HepG2 (cell line): ENCODE measurements at regions not wholly inside any gene's neighbourhood (a gene's known extent, or its start where the extent isn't known, plus 50 kb on each side); places are given as distances from the start of the nearest gene placed in this dataset.
"Not testable (repeated sequence)": the region's sequence is repeated elsewhere in the genome, so short reads cannot be mapped to it uniquely, and the experiment has no call there.

ENCODE experiments used
- ATAC-seq: fragments of 200-7000 bp; cut with Tn5 transposase; 3 replicates; pipeline ENCODE4 v1.9.1; 2020; ENCODE audit warnings: mild to moderate bottlenecking, moderate library complexity
- BruUV-seq: library from RNA; stranded (reverse); fragments of 400-500 nt; replicated peaks from 2 replicates; lab custom pipeline; 2021; lab: Mats Ljungman, UMichigan
- CTCF ChIA-PET: fragments of 300-600 bp; formaldehyde crosslinking; extraction: SDS; loops from one replicate; lab custom pipeline; 2021; ENCODE audit warnings: low total read pairs, inconsistent platforms, low intra/inter-chr PET ratio; lab: Yijun Ruan, JAX
- POLR2A ChIA-PET: fragments of 350-600 bp; sonication (Branson Sonifier 250); formaldehyde crosslinking; loops from one replicate; lab custom pipeline; 2020; ENCODE audit warnings: antibody characterized with exemption, inconsistent platforms; lab: Yijun Ruan, JAX
- DNase-seq: peaks from one replicate; pipeline ENCODE4 v3.0.0-alpha.2; 2015; ENCODE audit warnings: low spot score
- FAIRE-seq: peaks from 3 replicates; lab custom pipeline; 2011; peaks lifted over from hg19 to GRCh38; lab: Jason Lieb, UNC
- H2AFZ ChIP-seq: one replicate; pipeline ENCODE4 v1.6.1; 2011; ENCODE audit warnings: low read length, inconsistent platforms
- H3K27ac ChIP-seq: fragments of 300-600 bp; 3 replicates; pipeline ENCODE4 v1.8.0; 2011; ENCODE audit warnings: mixed run types, mild to moderate bottlenecking, mixed read lengths, low read length, inconsistent platforms; ENCODE audit not compliant: insufficient read depth; ENCODE audit errors: extremely low read length
- H3K27me3 ChIP-seq, 2 experiments: fragments of 200-600 bp in 1 of 2; 2 replicates in 1 of 2; 3 replicates in 1 of 2; pipeline versions ENCODE4 v1.6.0 to v1.8.0; 2011; ENCODE audit warnings: low read length in 2 of 2, mild to moderate bottlenecking in 2 of 2, moderate library complexity in 2 of 2, inconsistent platforms in 1 of 2; ENCODE audit not compliant: insufficient read depth in 2 of 2, control insufficient read depth in 1 of 2
- H3K36me3 ChIP-seq, 2 experiments: fragments of 200-600 bp in 1 of 2; replicated peaks in 1 of 2; 2 replicates in 1 of 2; 3 replicates in 1 of 2; pipeline versions ENCODE4 v1.5.1 to v1.8.0; 2011; ENCODE audit warnings: low read length in 2 of 2, inconsistent platforms in 1 of 2; ENCODE audit not compliant: insufficient read depth in 2 of 2, control insufficient read depth in 1 of 2
- H3K4me1 ChIP-seq: 2 replicates; pipeline ENCODE4 v1.5.1; 2012; ENCODE audit warnings: low read length, inconsistent platforms; ENCODE audit not compliant: insufficient read depth
- H3K4me2 ChIP-seq: 2 replicates; pipeline ENCODE4 v1.6.0; 2011; ENCODE audit warnings: low read depth, low read length, inconsistent platforms
- H3K4me3 ChIP-seq, 3 experiments: fragments of 200-600 bp in 1 of 3; sonication (generic), shearing (Covaris generic) in 1 of 3; replicated peaks in 1 of 3; 2 replicates each; pipeline ENCODE4 v1.5.1; 2011 to 2016; ENCODE audit warnings: low read length in 3 of 3, inconsistent platforms in 2 of 3, low read depth in 2 of 3, mild to moderate bottlenecking in 2 of 3, control low read depth in 1 of 3, mixed read lengths in 1 of 3; ENCODE audit not compliant: insufficient read depth in 1 of 3
- H3K79me2 ChIP-seq: one replicate; pipeline ENCODE4 v1.6.1; 2011; ENCODE audit warnings: low read length, inconsistent platforms; ENCODE audit not compliant: insufficient read depth
- H3K9ac ChIP-seq: 2 replicates; pipeline ENCODE4 v1.6.0; 2011; ENCODE audit warnings: mild to moderate bottlenecking, low read depth, low read length, inconsistent platforms; ENCODE audit not compliant: insufficient read depth
- H3K9me3 ChIP-seq: 2 replicates; pipeline ENCODE4 v1.5.1; 2012; ENCODE audit warnings: mild to moderate bottlenecking, low read length
- H4K20me1 ChIP-seq: 2 replicates; pipeline ENCODE4 v1.6.0; 2011; ENCODE audit warnings: inconsistent platforms, mild to moderate bottlenecking, low read length, moderate library complexity; ENCODE audit not compliant: insufficient read depth
- CEBPB ChIP-seq: IDR thresholded peaks from 2 replicates; pipeline ENCODE4 v1.6.1; 2011; ENCODE audit warnings: low read depth, low read length, improper control_type of control experiment, borderline replicate concordance
- FOXP1 ChIP-seq, 2 experiments: fragments of 450-650 bp in 1 of 2; IDR thresholded peaks; 2 replicates each; pipeline ENCODE4 v1.6.1; 2017 to 2018; ENCODE audit warnings: antibody characterized with exemption in 1 of 2
- POLR2G ChIP-seq: fragments of 200-400 bp; formaldehyde crosslinking; IDR thresholded peaks from 2 replicates; pipeline ENCODE4 v1.6.1; 2018; ENCODE audit warnings: mild to moderate bottlenecking, low read depth, low read length, moderate library complexity
- ZNF251 ChIP-seq: sonication (generic); formaldehyde crosslinking; IDR thresholded peaks from 2 replicates; pipeline ENCODE4 v1.9.0; 2021; ENCODE audit warnings: mild to moderate bottlenecking, missing genetic modification reagents
- ZNF850 ChIP-seq: sonication (generic); formaldehyde crosslinking; conservative IDR thresholded peaks from 2 replicates; pipeline ENCODE4 v1.9.0; 2021; ENCODE audit warnings: mild to moderate bottlenecking, missing genetic modification reagents
- WGBS: methylation state at CpG from one replicate; pipeline ENCODE4 v1.1.6; 2017; ENCODE audit warnings: low lambda C conversion rate; 5-methylcytosine and 5-hydroxymethylcytosine counted together
- in situ Hi-C: cut with HindIII; loops from 2 replicates; pipeline ENCODE4 v1.10.0; 2017; ENCODE audit warnings: low pct_unique_long_range_greater_than_20kb; ENCODE audit not compliant: extremely low pct_ligation_motif_present
- intact Hi-C: fragments of 100-400 bp; cut with micrococcal nuclease; formaldehyde crosslinking; loops from one replicate; pipeline ENCODE4 v1.10.0; 2022; ENCODE audit not compliant: unreplicated experiment

- H3K9ac ChIP-seq, ATAC-seq, H3K36me3 ChIP-seq, H3K27ac ChIP-seq, H3K4me2 ChIP-seq, in situ Hi-C loops, H3K79me2 ChIP-seq, FAIRE-seq, H3K4me3 ChIP-seq, POLR2A ChIA-PET, BruUV-seq, H3K27me3 ChIP-seq, DNase-seq, intact Hi-C loops, H3K4me1 ChIP-seq, H4K20me1 ChIP-seq, H2AFZ ChIP-seq, CTCF ChIA-PET: not testable (repeated sequence)
- no CpG with 5 or more reads among the region's 18 CpGs for WGBS
- 0 out of 2 replicates have a peak, but pooled peaks have one; percentile 87 for TF ChIP-seq ZNF850 (CRISPR knock-in tag)
- H3K9me3 ChIP-seq, result peaks cover 91% of the 10 kb centered on the region
These were observed 543.5 kb upstream of the FAM98A start for GRCh38 chr2:34142531-34143008.

GRCh38 chr2:34133065-34133464 lies 534.0 kb upstream of the FAM98A start:
- H3K36me3 ChIP-seq, H3K79me2 ChIP-seq, CTCF ChIA-PET, H3K4me2 ChIP-seq, H4K20me1 ChIP-seq, BruUV-seq, H3K4me3 ChIP-seq, DNase-seq, POLR2A ChIA-PET, H3K9ac ChIP-seq, in situ Hi-C loops, H3K27me3 ChIP-seq, H3K27ac ChIP-seq, H2AFZ ChIP-seq, H3K4me1 ChIP-seq, FAIRE-seq, intact Hi-C loops, ATAC-seq: not testable (repeated sequence)
- H3K9me3 ChIP-seq, result peaks cover 70% of the 10 kb centered on the region
- 53% methylated on average over 3 of the region's 24 CpGs for WGBS

- Histone ChIP-seq H3K36me3 (no peaks in the 10 kb centered on the region), H3K4me1 (no peaks in the 10 kb centered on the region), H4K20me1 (no peaks in the 10 kb centered on the region), H3K79me2 (no peaks in the 10 kb centered on the region), H3K4me2 (no peak overlapping the region), H3K27me3 (no peaks in the 10 kb centered on the region), H2AFZ (no peak overlapping the region), H3K4me3 (no peak overlapping the region), H3K9ac (no peak overlapping the region), H3K9me3 (peaks cover 83% of the 10 kb centered on the region), H3K27ac (no peak overlapping the region)
- CTCF ChIA-PET, result no interaction called here
- FAIRE-seq, result no peak
- TF ChIP-seq CEBPB, result peak; percentile 57
- TF ChIP-seq POLR2G, result no peak
- no peak for TF ChIP-seq ZNF251 (CRISPR knock-in tag)
- no peak for TF ChIP-seq FOXP1 (IDR thresholded peaks at IDR 0.05)
- no peak for TF ChIP-seq FOXP1 (CRISPR knock-in tag; IDR thresholded peaks at IDR 0.05)
- no peak for ATAC-seq
- no peak for DNase-seq
- in situ Hi-C loops, result no loop called here
- intact Hi-C loops, result no loop called here
- WGBS, result 35% methylated on average over 4 of the region's 4 CpGs
- POLR2A ChIA-PET, result no interaction called here
- no TSS peak for BruUV-seq
These were observed 527.2 kb upstream of the FAM98A start for GRCh38 chr2:34126279-34126678.
